IPS-20b (cell line): ENCODE measurements at regions not wholly inside any gene's neighbourhood (a gene's known extent, or its start where the extent isn't known, plus 50 kb on each side); places are given as distances from the start of the nearest gene placed in this dataset.
"Not testable (repeated sequence)": the region's sequence is repeated elsewhere in the genome, so short reads cannot be mapped to it uniquely, and the experiment has no call there.

Experiments
- H3K27ac ChIP-seq: one replicate; pipeline ENCODE4 v1.5.1; 2013; ENCODE audit warnings: low read length
- H3K27me3 ChIP-seq: 2 replicates; pipeline ENCODE4 v1.6.1; 2013; ENCODE audit warnings: mild to moderate bottlenecking, low read length, inconsistent platforms; ENCODE audit not compliant: insufficient read depth
- H3K36me3 ChIP-seq: 2 replicates; pipeline ENCODE4 v1.6.1; 2013; ENCODE audit warnings: low read depth, mild to moderate bottlenecking, inconsistent platforms, low read length, moderate library complexity; ENCODE audit not compliant: insufficient read depth
- H3K4me1 ChIP-seq: 2 replicates; pipeline ENCODE4 v1.6.1; 2013; ENCODE audit warnings: mild to moderate bottlenecking, control low read depth, inconsistent platforms, low read length, moderate library complexity; ENCODE audit not compliant: insufficient read depth
- H3K4me3 ChIP-seq: 2 replicates; pipeline ENCODE4 v1.5.1; 2013; ENCODE audit warnings: mild to moderate bottlenecking, low read length, inconsistent platforms
- H3K9ac ChIP-seq: 2 replicates; pipeline ENCODE4 v1.6.1; 2013; ENCODE audit warnings: low read depth, mild to moderate bottlenecking, inconsistent platforms, low read length, moderate library complexity
- H3K9me3 ChIP-seq: 2 replicates; pipeline ENCODE4 v1.6.1; 2013; ENCODE audit warnings: mild to moderate bottlenecking, low read depth, low read length, inconsistent platforms; ENCODE audit not compliant: insufficient read depth

- H3K9me3 ChIP-seq, result no peaks in the 10 kb centered on the region
- peaks cover 4% of the 10 kb centered on the region; the same call in 1 of the 2 replicates for H3K4me1 ChIP-seq
Observed at GRCh38 chr16:26550111-26550610, 516.6 kb upstream of the C16orf82 start.

GRCh38 chr16:26554030-26554429 lies 512.7 kb upstream of the C16orf82 start:
- no peak overlapping the region for H3K4me3 ChIP-seq

More at GRCh38 chr16:26550111-26550610, 516.6 kb upstream of the C16orf82 start:
- Histone ChIP-seq H3K27me3 (no peaks in the 10 kb centered on the region), H3K36me3 (no peaks in the 10 kb centered on the region), H3K9ac (no peak overlapping the region), H3K27ac (no peak overlapping the region), H3K4me3 (no peak overlapping the region)

GRCh38 chr16:26561303-26561702 lies 505.4 kb upstream of the C16orf82 start:
- Histone ChIP-seq H3K9me3 (no peaks in the 10 kb centered on the region), H3K36me3 (no peaks in the 10 kb centered on the region), H3K4me1 (no peaks in the 10 kb centered on the region), H3K27me3 (no peaks in the 10 kb centered on the region), H3K4me3 (no peak overlapping the region), H3K9ac (no peak overlapping the region), H3K27ac (no peak overlapping the region)

More at GRCh38 chr16:26554030-26554429, 512.7 kb upstream of the C16orf82 start:
- no peak overlapping the region for H3K27ac ChIP-seq
- H3K9me3 ChIP-seq, result no peaks in the 10 kb centered on the region
- H3K4me1 ChIP-seq, result peaks cover 4% of the 10 kb centered on the region; the same call in 1 of the 2 replicates
- no peak overlapping the region for H3K9ac ChIP-seq
- no peaks in the 10 kb centered on the region for H3K27me3 ChIP-seq
- H3K36me3 ChIP-seq, result no peaks in the 10 kb centered on the region

GRCh38 chr16:26563018-26563417 lies 503.7 kb upstream of the C16orf82 start:
- no peak overlapping the region for H3K9ac ChIP-seq

GRCh38 chr16:26567356-26567755 lies 499.4 kb upstream of the C16orf82 start:
- Histone ChIP-seq H3K4me1 (no peaks in the 10 kb centered on the region), H3K36me3 (no peaks in the 10 kb centered on the region), H3K9me3 (no peaks in the 10 kb centered on the region), H3K4me3 (no peak overlapping the region), H3K27ac (no peak overlapping the region), H3K27me3 (no peaks in the 10 kb centered on the region), H3K9ac (no peak overlapping the region)

More at GRCh38 chr16:26563018-26563417, 503.7 kb upstream of the C16orf82 start:
- H3K4me1 ChIP-seq, result no peaks in the 10 kb centered on the region
- H3K27me3 ChIP-seq, result no peaks in the 10 kb centered on the region
- H3K4me3 ChIP-seq, result no peak overlapping the region
- H3K9me3 ChIP-seq, result no peaks in the 10 kb centered on the region
- no peak overlapping the region for H3K27ac ChIP-seq
- H3K36me3 ChIP-seq, result no peaks in the 10 kb centered on the region

GRCh38 chr16:26569793-26570192 lies 496.9 kb upstream of the C16orf82 start:
- Histone ChIP-seq H3K27me3 (no peaks in the 10 kb centered on the region), H3K4me1 (no peaks in the 10 kb centered on the region; the same call in 1 of the 2 replicates), H3K27ac (no peak overlapping the region), H3K9ac (no peak overlapping the region), H3K36me3 (no peaks in the 10 kb centered on the region), H3K4me3 (no peak overlapping the region), H3K9me3 (no peaks in the 10 kb centered on the region)

DNA sequence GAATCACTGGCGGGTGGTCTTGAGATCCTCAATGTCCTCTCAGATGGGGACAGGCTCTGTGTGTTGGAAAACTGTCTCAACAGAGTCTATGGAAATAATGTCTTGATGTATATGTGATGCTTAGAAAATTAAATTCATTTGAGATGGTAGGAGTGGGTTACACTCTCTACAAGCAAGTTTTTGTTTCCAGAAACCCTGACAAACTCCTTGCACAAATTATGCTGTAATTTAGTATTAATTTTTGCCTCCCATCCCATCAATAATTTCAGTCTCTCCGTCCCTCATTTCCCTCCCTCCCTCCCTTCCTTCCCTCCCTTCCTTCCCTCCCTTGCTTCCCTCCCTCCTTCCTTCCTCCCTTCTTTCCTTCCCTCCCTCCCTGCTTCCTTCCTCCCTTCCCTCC lies 488.0 kb upstream of the C16orf82 start:
- Histone ChIP-seq H3K27me3 (0 out of 2 replicates have a peak, but pooled peaks cover 7% of the 10 kb centered on the region), H3K36me3 (no peaks in the 10 kb centered on the region), H3K27ac (no peak overlapping the region), H3K9me3 (no peaks in the 10 kb centered on the region), H3K4me1 (peaks cover 10% of the 10 kb centered on the region; the same call in 1 of the 2 replicates), H3K9ac (no peak overlapping the region), H3K4me3 (no peak overlapping the region)

DNA sequence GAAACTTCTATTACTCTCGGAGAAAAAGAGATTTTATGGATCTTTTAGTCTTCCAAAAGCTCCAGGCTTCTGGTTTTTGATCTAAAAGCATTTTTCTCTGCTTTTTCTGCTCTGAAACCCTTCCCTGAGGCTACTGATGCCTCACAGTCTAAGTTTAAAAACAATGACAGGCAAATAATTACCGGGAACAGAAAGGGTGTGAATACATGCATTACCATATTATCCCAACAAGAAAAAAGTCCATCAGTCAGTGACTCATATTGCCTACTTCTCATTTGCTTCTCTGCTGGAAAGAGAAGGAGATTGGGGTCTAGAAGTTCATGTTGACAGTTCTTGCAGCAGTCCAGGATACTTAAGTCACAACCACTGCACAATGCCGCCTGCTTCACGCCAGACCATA lies 482.9 kb upstream of the C16orf82 start:
- Histone ChIP-seq H3K4me1 (no peaks in the 10 kb centered on the region), H3K27ac (no peak overlapping the region), H3K9ac (no peak overlapping the region), H3K27me3 (no peaks in the 10 kb centered on the region), H3K36me3 (no peaks in the 10 kb centered on the region), H3K9me3 (no peaks in the 10 kb centered on the region), H3K4me3 (no peak overlapping the region)

- H3K4me1 ChIP-seq, result peaks cover 4% of the 10 kb centered on the region
- H3K9me3 ChIP-seq, result no peaks in the 10 kb centered on the region
- H3K27me3 ChIP-seq, result no peaks in the 10 kb centered on the region
- H3K27ac ChIP-seq, result no peak overlapping the region
- H3K36me3 ChIP-seq, result no peaks in the 10 kb centered on the region
- H3K9ac ChIP-seq, result no peak overlapping the region
- no peak overlapping the region for H3K4me3 ChIP-seq
Observed at GRCh38 chr16:26593700-26594099, 473.0 kb upstream of the C16orf82 start.

- H3K36me3 ChIP-seq, result no peaks in the 10 kb centered on the region
- no peak overlapping the region for H3K27ac ChIP-seq
Observed at GRCh38 chr16:26594666-26595065, 472.1 kb upstream of the C16orf82 start.

DNA sequence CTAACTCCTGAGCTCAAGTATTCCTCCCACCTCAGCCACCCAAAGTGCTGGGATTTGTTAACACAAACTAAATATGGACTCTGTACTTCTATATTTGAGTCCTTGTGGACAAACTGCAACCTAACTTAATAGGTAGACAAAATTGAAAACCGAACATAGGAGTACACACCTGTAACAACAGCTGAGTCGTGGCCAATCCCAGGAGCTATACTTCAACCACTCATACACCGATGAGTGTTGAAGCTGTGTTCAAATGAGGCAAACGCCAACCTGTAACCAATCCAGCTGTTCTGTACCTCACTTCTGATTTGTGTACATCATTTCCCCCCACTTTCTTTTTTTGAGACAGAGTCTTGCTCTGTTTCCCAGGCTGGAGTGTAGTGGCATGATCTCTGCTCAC lies 471.5 kb upstream of the C16orf82 start:
- H3K9ac ChIP-seq, result no peak overlapping the region
- H3K27me3 ChIP-seq, result no peaks in the 10 kb centered on the region
- no peaks in the 10 kb centered on the region for H3K36me3 ChIP-seq
- H3K4me3 ChIP-seq, result no peak overlapping the region
- H3K4me1 ChIP-seq, result peaks cover 16% of the 10 kb centered on the region
- no peak overlapping the region for H3K27ac ChIP-seq
- H3K9me3 ChIP-seq, result no peaks in the 10 kb centered on the region

More at GRCh38 chr16:26594666-26595065, 472.1 kb upstream of the C16orf82 start:
- H3K9me3 ChIP-seq, result no peaks in the 10 kb centered on the region
- H3K4me1 ChIP-seq, result peaks cover 14% of the 10 kb centered on the region
- no peaks in the 10 kb centered on the region for H3K27me3 ChIP-seq
- no peak overlapping the region for H3K4me3 ChIP-seq
- no peak overlapping the region for H3K9ac ChIP-seq

- H3K27me3 ChIP-seq, H3K27ac ChIP-seq, H3K4me3 ChIP-seq, H3K9me3 ChIP-seq, H3K36me3 ChIP-seq, H3K9ac ChIP-seq: not testable (repeated sequence)
- peaks cover 16% of the 10 kb centered on the region for H3K4me1 ChIP-seq
Observed at GRCh38 chr16:26596033-26596432, 470.7 kb upstream of the C16orf82 start.
